MG63 (cell line): ENCODE measurements at regions not wholly inside any gene's neighbourhood (a gene's known extent, or its start where the extent isn't known, plus 50 kb on each side); places are given as distances from the start of the nearest gene placed in this dataset.
"Not testable (repeated sequence)": the region's sequence is repeated elsewhere in the genome, so short reads cannot be mapped to it uniquely, and the experiment has no call there.

Experiments
- DNase-seq: peaks from one replicate; pipeline ENCODE4 v3.0.0-alpha.2; 2020
- H3K27me3 ChIP-seq: fragments of 250-450 bp; sonication (Bioruptor Pico); 2 replicates; pipeline ENCODE4 v1.5.1; 2020; ENCODE audit warnings: mild to moderate bottlenecking, moderate library complexity
- H3K36me3 ChIP-seq: fragments of 250-450 bp; sonication (Bioruptor Pico); 2 replicates; pipeline ENCODE4 v1.5.1; 2020; ENCODE audit warnings: mild to moderate bottlenecking, moderate library complexity
- H3K4me3 ChIP-seq: fragments of 250-450 bp; sonication (Bioruptor Pico); 2 replicates; pipeline ENCODE4 v1.5.1; 2020; ENCODE audit warnings: mild to moderate bottlenecking, moderate library complexity
- H3K9me3 ChIP-seq: fragments of 250-450 bp; sonication (Bioruptor Pico); 2 replicates; pipeline ENCODE4 v1.5.1; 2020; ENCODE audit warnings: mild to moderate bottlenecking, moderate library complexity

DNA sequence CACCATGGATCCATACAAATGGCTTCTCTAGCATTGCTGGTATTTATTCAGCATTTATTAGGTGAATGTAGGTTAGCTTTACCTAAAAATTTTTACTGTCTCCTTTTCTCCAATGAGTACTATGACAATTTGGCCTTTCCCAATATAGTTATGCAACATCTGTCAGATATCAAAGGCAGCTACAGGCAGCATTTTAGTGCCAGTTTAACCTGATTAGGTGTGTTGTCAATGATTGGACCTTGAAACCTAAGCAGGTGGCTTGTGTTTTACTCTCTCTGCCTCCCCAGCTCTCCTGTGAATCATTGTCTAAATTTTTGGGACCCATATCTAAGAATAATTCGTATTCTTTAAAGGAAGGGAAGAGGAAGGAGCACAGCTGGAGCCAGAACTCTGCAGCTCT, 228.9 kb downstream of the KBTBD8 start:
- Histone ChIP-seq H3K36me3 (no peaks in the 10 kb centered on the region), H3K9me3 (no peaks in the 10 kb centered on the region), H3K4me3 (no peak overlapping the region), H3K27me3 (no peaks in the 10 kb centered on the region)
- DNase-seq = no peak

DNA sequence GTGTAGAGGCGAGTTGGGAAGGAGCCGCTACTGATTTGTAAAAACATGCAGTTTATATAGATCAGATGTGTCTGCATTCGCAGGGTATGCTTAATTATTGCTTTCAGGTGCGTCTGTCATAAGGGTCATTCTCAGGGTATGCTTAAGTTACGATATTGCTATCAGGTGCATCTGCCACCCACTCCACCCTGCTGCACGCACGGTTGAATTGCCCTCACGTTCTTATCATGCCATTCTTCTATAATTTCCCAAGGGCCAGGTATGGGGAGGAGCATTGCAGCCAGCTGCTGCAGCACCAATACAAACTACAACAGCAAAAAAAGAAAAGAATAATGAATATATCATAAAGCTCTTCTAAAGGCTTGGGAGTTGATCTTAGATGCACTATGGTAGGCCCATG, 230.0 kb downstream of the KBTBD8 start:
- Histone ChIP-seq H3K4me3 (no peak overlapping the region), H3K36me3 (no peaks in the 10 kb centered on the region)
- DNase-seq = no peak

DNA sequence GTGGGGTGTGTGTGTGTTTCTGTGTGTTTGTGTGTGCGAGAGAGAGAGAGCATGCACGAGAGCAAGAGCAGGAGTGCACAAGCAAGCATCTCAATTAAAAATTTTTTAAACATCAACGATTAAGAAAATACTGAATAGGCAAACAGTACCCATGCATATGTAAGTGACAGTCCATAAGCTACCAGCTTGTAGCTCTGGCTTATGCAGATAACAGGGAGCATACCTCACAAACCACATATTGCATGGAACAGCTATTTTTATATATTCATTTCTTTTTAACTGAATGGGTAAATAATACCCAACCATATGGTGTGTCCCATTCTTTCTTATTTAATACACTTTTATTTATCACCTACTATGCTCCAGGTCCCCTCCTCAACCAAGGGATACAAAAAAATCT, 234.5 kb downstream of the KBTBD8 start:
- no peaks in the 10 kb centered on the region for H3K27me3 ChIP-seq
- no peak for DNase-seq
- H3K4me3 ChIP-seq = no peak overlapping the region
- no peaks in the 10 kb centered on the region for H3K9me3 ChIP-seq
- H3K36me3 ChIP-seq = no peaks in the 10 kb centered on the region

More for the DNA sequence above, 230.0 kb downstream of the KBTBD8 start:
- no peaks in the 10 kb centered on the region for H3K27me3 ChIP-seq
- no peaks in the 10 kb centered on the region for H3K9me3 ChIP-seq

DNA sequence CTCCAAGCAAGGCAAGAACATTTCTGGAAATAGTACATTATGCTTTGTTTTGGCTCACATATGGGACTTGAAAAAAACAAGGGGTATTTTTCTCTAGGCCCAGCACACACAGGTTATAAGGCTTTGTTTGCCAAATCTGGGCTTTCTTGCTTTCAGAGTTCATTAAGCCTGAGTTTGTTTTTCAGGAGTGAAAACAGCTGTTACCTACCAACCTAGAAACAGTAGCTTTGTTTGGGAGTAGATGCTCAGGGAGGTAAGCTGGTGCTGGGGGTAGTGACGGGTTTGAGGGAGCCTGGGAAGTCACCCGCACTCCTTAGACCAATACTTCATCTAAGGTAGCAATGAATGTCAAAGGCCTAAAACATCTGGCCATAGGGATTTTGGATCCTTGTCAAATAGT, 241.2 kb downstream of the KBTBD8 start:
- Histone ChIP-seq H3K27me3 (no peaks in the 10 kb centered on the region), H3K9me3 (no peaks in the 10 kb centered on the region), H3K36me3 (no peaks in the 10 kb centered on the region), H3K4me3 (no peak overlapping the region)
- no peak for DNase-seq

- Histone ChIP-seq H3K4me3 (no peak overlapping the region), H3K9me3 (no peaks in the 10 kb centered on the region), H3K36me3 (no peaks in the 10 kb centered on the region), H3K27me3 (no peaks in the 10 kb centered on the region)
- DNase-seq = no peak
Measured at GRCh38 chr3:67241084-67241483, 243.0 kb downstream of the KBTBD8 start.

DNA sequence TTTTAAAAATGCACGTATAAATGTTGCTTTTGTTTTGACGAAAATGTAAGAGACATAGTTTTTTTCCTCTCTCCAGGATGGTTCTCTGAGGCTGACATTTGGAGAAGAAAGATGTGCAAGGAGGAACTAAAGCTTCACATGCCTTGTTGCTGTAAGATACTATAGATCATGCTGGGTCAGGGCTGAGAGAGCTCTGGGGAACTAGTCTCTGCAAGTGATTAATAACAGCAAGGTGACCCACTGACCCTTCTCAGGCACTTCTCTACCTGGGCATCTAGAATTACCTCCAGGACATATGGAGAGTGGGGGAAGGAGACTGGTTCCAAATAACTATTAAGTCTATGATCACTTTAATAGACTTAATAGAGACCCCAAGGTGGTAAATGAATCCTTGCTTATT, 246.0 kb downstream of the KBTBD8 start:
- no peaks in the 10 kb centered on the region for H3K27me3 ChIP-seq
- no peaks in the 10 kb centered on the region for H3K9me3 ChIP-seq
- no peak overlapping the region for H3K4me3 ChIP-seq
- no peaks in the 10 kb centered on the region for H3K36me3 ChIP-seq
- DNase-seq = no peak

GRCh38 chr3:67245545-67245944, 247.4 kb downstream of the KBTBD8 start:
- Histone ChIP-seq H3K36me3 (no peaks in the 10 kb centered on the region), H3K4me3 (no peak overlapping the region), H3K9me3 (no peaks in the 10 kb centered on the region), H3K27me3 (no peaks in the 10 kb centered on the region)
- no peak for DNase-seq

- H3K4me3 ChIP-seq = no peak overlapping the region
- H3K36me3 ChIP-seq = no peaks in the 10 kb centered on the region
- DNase-seq = no peak
- H3K27me3 ChIP-seq = no peaks in the 10 kb centered on the region
- H3K9me3 ChIP-seq = no peaks in the 10 kb centered on the region
Measured at GRCh38 chr3:67248726-67249125, 250.6 kb downstream of the KBTBD8 start.

- H3K27me3 ChIP-seq, DNase-seq, H3K4me3 ChIP-seq, H3K9me3 ChIP-seq, H3K36me3 ChIP-seq: not testable (repeated sequence)
Measured at GRCh38 chr3:67252906-67253305, 254.8 kb downstream of the KBTBD8 start.

DNA sequence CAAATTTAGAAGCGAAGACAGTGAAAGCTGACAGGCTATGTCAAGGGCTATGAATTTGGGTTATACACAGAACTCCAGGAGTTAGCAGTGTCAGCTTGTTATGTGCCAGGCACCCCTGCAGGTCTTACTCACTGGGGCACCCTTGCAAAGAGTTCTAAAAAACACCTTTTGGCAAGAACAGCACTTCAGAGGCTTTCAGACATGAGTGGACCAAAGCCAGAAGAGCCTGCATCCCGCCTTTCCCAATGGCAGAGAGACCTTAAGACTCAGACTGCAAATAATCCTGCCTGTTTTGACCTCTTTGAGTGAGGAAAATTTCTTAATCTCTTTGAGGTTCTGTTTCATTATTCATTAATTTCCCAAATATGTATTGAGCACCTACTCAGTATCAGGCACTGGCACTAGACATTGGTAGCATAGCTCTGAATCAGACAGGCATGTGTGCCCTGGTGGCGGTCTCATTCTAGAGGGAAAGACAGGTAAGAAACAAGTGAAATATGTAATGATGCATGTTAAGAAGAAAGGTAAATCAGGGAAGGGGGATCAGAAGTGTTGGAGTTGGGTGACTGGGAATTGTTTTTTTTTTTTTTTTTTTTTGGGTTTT, 280.0 kb downstream of the KBTBD8 start:
- Histone ChIP-seq H3K27me3 (no peaks in the 10 kb centered on the region), H3K36me3 (no peaks in the 10 kb centered on the region), H3K4me3 (no peak overlapping the region), H3K9me3 (no peaks in the 10 kb centered on the region)
- no peak for DNase-seq

- H3K27me3 ChIP-seq = no peaks in the 10 kb centered on the region
- H3K9me3 ChIP-seq = no peaks in the 10 kb centered on the region
- DNase-seq = no peak
- H3K4me3 ChIP-seq = no peak overlapping the region
- no peaks in the 10 kb centered on the region for H3K36me3 ChIP-seq
Measured at GRCh38 chr3:67286586-67286985, 288.5 kb downstream of the KBTBD8 start.

- H3K27me3 ChIP-seq = no peaks in the 10 kb centered on the region
- no peaks in the 10 kb centered on the region for H3K36me3 ChIP-seq
- no peaks in the 10 kb centered on the region for H3K9me3 ChIP-seq
- H3K4me3 ChIP-seq = no peak overlapping the region
- no peak for DNase-seq
Measured at GRCh38 chr3:67288466-67289106, 290.5 kb downstream of the KBTBD8 start.

- DNase-seq = no peak
Measured at GRCh38 chr3:67289626-67290025, 291.5 kb downstream of the KBTBD8 start.

DNA sequence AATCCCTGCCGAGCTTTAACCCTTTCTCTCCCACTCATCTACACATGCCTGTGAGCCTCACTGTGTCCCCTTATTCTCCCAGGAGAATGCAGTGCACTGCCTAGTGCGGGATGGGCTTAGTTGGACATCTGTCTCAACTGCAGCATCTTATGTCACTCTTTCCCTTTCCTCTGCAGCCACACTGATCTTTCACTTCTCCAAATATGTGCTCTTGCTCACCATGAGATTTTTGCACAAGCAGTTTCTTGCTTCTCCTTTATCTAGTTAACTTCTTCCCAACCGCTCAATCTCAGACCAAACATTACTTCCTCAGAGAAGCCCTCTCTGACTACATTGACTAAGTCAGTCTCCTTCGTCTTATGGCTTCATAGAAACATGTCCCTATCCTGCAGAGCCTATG, 292.3 kb downstream of the KBTBD8 start:
- Histone ChIP-seq H3K27me3 (no peaks in the 10 kb centered on the region), H3K36me3 (no peaks in the 10 kb centered on the region), H3K9me3 (no peaks in the 10 kb centered on the region), H3K4me3 (no peak overlapping the region)
- DNase-seq = no peak

More at GRCh38 chr3:67289626-67290025, 291.5 kb downstream of the KBTBD8 start:
- no peak overlapping the region for H3K4me3 ChIP-seq
- H3K36me3 ChIP-seq = no peaks in the 10 kb centered on the region
- H3K27me3 ChIP-seq = no peaks in the 10 kb centered on the region
- H3K9me3 ChIP-seq = no peaks in the 10 kb centered on the region

DNA sequence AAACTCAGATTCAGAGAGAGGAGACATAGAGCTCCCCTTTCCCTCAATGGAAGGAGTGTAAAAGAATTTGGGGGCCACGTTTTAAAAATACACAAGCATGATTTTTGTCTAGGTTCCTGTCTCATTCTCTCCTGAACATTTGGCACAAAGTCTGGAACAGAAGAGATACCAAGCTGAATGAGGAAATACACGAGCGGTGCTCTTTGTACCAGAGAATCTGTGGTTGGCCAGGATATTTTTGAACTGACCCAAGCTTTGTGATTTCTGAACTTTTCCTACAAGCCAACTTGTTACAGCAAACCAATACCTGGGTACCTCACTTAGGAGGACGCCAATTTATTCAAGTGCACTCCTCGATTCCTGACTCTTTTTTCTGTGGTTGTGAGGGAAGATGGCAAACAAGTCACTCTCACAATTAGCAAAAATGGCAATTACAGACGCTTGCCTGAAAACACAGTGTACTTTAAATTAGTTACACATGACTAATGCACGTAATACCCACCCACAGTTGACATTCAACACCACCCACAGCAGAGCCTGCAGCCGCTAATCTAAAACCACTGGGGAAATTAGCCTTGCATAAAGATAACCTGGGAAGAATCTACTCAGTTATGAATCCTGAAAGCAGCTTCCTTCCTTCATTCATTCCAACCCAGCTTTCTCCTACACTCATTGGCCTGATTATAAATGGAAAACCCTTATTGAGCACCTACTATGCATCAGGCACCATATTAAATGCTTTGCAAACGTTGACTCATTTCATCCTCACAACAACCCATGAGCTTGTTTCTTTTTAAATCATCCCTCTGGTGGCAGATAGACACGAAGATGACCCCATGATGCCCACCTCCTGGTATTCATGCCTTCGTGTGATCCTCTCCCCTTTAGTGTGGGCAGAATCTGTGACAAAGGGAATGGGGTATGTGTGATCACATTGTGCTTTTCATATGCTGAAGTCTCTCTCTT, 293.5 kb downstream of the KBTBD8 start:
- Histone ChIP-seq H3K27me3 (no peaks in the 10 kb centered on the region), H3K36me3 (no peaks in the 10 kb centered on the region), H3K4me3 (no peak overlapping the region), H3K9me3 (no peaks in the 10 kb centered on the region)
- DNase-seq = no peak

- Histone ChIP-seq H3K27me3 (no peaks in the 10 kb centered on the region), H3K36me3 (no peaks in the 10 kb centered on the region), H3K9me3 (no peaks in the 10 kb centered on the region), H3K4me3 (no peak overlapping the region)
- no peak for DNase-seq
Measured at GRCh38 chr3:67292356-67293121, 294.4 kb downstream of the KBTBD8 start.

DNA sequence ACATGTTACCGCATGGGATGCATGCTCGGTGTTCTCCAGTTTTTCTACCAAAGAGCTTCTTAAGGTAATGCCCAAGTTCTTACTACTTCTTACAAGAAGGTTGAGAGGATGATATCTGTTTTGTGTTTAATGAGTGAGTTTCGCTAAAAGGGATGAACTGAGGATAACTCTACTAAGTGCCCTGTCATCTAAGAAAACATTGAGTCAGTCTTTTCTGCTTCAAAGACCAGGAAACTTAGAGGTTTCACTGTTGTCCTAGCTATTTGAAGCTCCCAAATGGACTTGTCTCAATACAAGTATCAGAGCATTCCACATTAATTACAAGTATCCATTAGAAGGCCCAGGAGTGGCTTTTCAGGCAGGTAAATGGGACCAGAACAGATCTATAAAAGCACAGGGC, 296.2 kb downstream of the KBTBD8 start:
- no peak for DNase-seq

More for the DNA sequence above, 296.2 kb downstream of the KBTBD8 start:
- Histone ChIP-seq H3K36me3 (no peaks in the 10 kb centered on the region), H3K4me3 (no peak overlapping the region), H3K9me3 (no peaks in the 10 kb centered on the region), H3K27me3 (no peaks in the 10 kb centered on the region)
